ENCODE measurements at regions not wholly inside any gene's neighbourhood (a gene's known extent, or its start where the extent isn't known, plus 50 kb on each side); places are given as distances from the start of the nearest gene placed in this dataset.

GRCh38 chr16:35862242-35862641 lies 2402.8 kb downstream of the TP53TG3F start:
- Histone ChIP-seq H3K4me3 (IDR thresholded peaks at IDR 0.05; ENCODE audit: insufficient read depth, low read depth, low read length) (no peak overlapping the region), H3K27ac (no peak overlapping the region), H4K20me1 (ENCODE audit: insufficient read depth) (no peaks in the 10 kb centered on the region), H2AFZ (ENCODE audit: low read depth) (no peak overlapping the region), H3K36me3 (ENCODE audit: insufficient read depth) (no peaks in the 10 kb centered on the region), H3K27me3 (ENCODE audit: insufficient read depth, low read depth) (no peaks in the 10 kb centered on the region), H3K79me2 (ENCODE audit: insufficient read depth, low read depth) (no peaks in the 10 kb centered on the region), H3K4me1 (ENCODE audit: low read depth, poor library complexity, severe bottlenecking) (no peaks in the 10 kb centered on the region), H3K9ac (no peak overlapping the region), H3K4me2 (no peak overlapping the region)
- no peak for TF ChIP-seq CTCF (conservative IDR thresholded peaks at IDR 0.05; ENCODE audit: low read depth, low read length)

- Histone ChIP-seq H4K20me1 (ENCODE audit: insufficient read depth) (no peaks in the 10 kb centered on the region), H3K4me1 (ENCODE audit: low read depth, poor library complexity, severe bottlenecking) (no peaks in the 10 kb centered on the region), H3K27ac (no peak overlapping the region), H3K79me2 (ENCODE audit: insufficient read depth, low read depth) (no peaks in the 10 kb centered on the region), H3K36me3 (ENCODE audit: insufficient read depth) (no peaks in the 10 kb centered on the region), H3K9ac (no peak overlapping the region), H3K4me3 (IDR thresholded peaks at IDR 0.05; ENCODE audit: insufficient read depth, low read depth, low read length) (no peak overlapping the region), H3K4me2 (no peak overlapping the region), H2AFZ (ENCODE audit: low read depth) (no peak overlapping the region), H3K27me3 (ENCODE audit: insufficient read depth, low read depth) (no peaks in the 10 kb centered on the region)
- TF ChIP-seq CTCF (conservative IDR thresholded peaks at IDR 0.05; ENCODE audit: low read depth, low read length): no peak
Observed at GRCh38 chr16:35868630-35869029, 2409.2 kb downstream of the TP53TG3F start.

- Histone ChIP-seq H3K4me2 (no peak overlapping the region), H3K79me2 (ENCODE audit: insufficient read depth, low read depth) (no peaks in the 10 kb centered on the region), H3K4me1 (ENCODE audit: low read depth, poor library complexity, severe bottlenecking) (no peaks in the 10 kb centered on the region), H3K36me3 (ENCODE audit: insufficient read depth) (no peaks in the 10 kb centered on the region), H3K27me3 (ENCODE audit: insufficient read depth, low read depth) (no peaks in the 10 kb centered on the region), H3K4me3 (IDR thresholded peaks at IDR 0.05; ENCODE audit: insufficient read depth, low read depth, low read length) (no peak overlapping the region), H4K20me1 (ENCODE audit: insufficient read depth) (no peaks in the 10 kb centered on the region), H2AFZ (ENCODE audit: low read depth) (no peak overlapping the region), H3K27ac (no peak overlapping the region), H3K9ac (no peak overlapping the region)
- no peak for TF ChIP-seq CTCF (conservative IDR thresholded peaks at IDR 0.05; ENCODE audit: low read depth, low read length)
Observed at GRCh38 chr16:35873472-35873871, 2414.1 kb downstream of the TP53TG3F start.

- Histone ChIP-seq H3K27ac (no peak overlapping the region), H3K4me3 (IDR thresholded peaks at IDR 0.05; ENCODE audit: insufficient read depth, low read depth, low read length) (no peak overlapping the region), H3K79me2 (ENCODE audit: insufficient read depth, low read depth) (no peaks in the 10 kb centered on the region), H3K27me3 (ENCODE audit: insufficient read depth, low read depth) (no peaks in the 10 kb centered on the region), H3K9ac (no peak overlapping the region), H3K4me2 (no peak overlapping the region), H3K4me1 (ENCODE audit: low read depth, poor library complexity, severe bottlenecking) (no peaks in the 10 kb centered on the region), H4K20me1 (ENCODE audit: insufficient read depth) (no peaks in the 10 kb centered on the region), H3K36me3 (ENCODE audit: insufficient read depth) (no peaks in the 10 kb centered on the region), H2AFZ (ENCODE audit: low read depth) (no peak overlapping the region)
- no peak for TF ChIP-seq CTCF (conservative IDR thresholded peaks at IDR 0.05; ENCODE audit: low read depth, low read length)
Observed at GRCh38 chr16:35881654-35882053, 2422.2 kb downstream of the TP53TG3F start.

GRCh38 chr16:35906440-35906839 lies 2447.0 kb downstream of the TP53TG3F start:
- Histone ChIP-seq H4K20me1 (ENCODE audit: insufficient read depth) (no peaks in the 10 kb centered on the region), H3K4me3 (IDR thresholded peaks at IDR 0.05; ENCODE audit: insufficient read depth, low read depth, low read length) (no peak overlapping the region), H3K27me3 (ENCODE audit: insufficient read depth, low read depth) (no peaks in the 10 kb centered on the region), H3K79me2 (ENCODE audit: insufficient read depth, low read depth) (no peaks in the 10 kb centered on the region), H3K4me2 (no peak overlapping the region), H3K4me1 (ENCODE audit: low read depth, poor library complexity, severe bottlenecking) (no peaks in the 10 kb centered on the region), H3K9ac (no peak overlapping the region), H2AFZ (ENCODE audit: low read depth) (no peak overlapping the region), H3K36me3 (ENCODE audit: insufficient read depth) (no peaks in the 10 kb centered on the region), H3K27ac (no peak overlapping the region)
- TF ChIP-seq CTCF (conservative IDR thresholded peaks at IDR 0.05; ENCODE audit: low read depth, low read length): no peak

Measured in KMS-11 (cell line).